GM23248 (cell line): ENCODE measurements at regions not wholly inside any gene's neighbourhood (a gene's known extent, or its start where the extent isn't known, plus 50 kb on each side); places are given as distances from the start of the nearest gene placed in this dataset.

Experiments
- DNase-seq: peaks from one replicate; pipeline ENCODE4 v3.0.0-alpha.2; 2015
- H2AFZ ChIP-seq: fragments of 200-600 bp; sonication (generic); 2 replicates; pipeline ENCODE4 v1.6.1; 2016; ENCODE audit warnings: antibody characterized with exemption
- H3F3A ChIP-seq: fragments of 200-600 bp; sonication (generic); 2 replicates; pipeline ENCODE4 v1.6.1; 2016; ENCODE audit warnings: mild to moderate bottlenecking, antibody characterized with exemption, mixed run types; ENCODE audit not compliant: insufficient read depth
- H3K27ac ChIP-seq: fragments of 200-600 bp; sonication (generic); 2 replicates; pipeline ENCODE4 v1.5.1; 2016; ENCODE audit warnings: mild to moderate bottlenecking
- H3K27me3 ChIP-seq: fragments of 200-600 bp; sonication (generic); replicated peaks from 2 replicates; pipeline ENCODE4 v1.6.1; 2016; ENCODE audit warnings: mild to moderate bottlenecking; ENCODE audit not compliant: insufficient read depth
- H3K36me3 ChIP-seq: fragments of 200-600 bp; sonication (generic); 2 replicates; pipeline ENCODE4 v1.6.1; 2016; ENCODE audit warnings: low read depth, mild to moderate bottlenecking
- H3K4me1 ChIP-seq: fragments of 200-600 bp; sonication (generic); 2 replicates; pipeline ENCODE4 v1.6.1; 2016; ENCODE audit warnings: mild to moderate bottlenecking; ENCODE audit not compliant: insufficient read depth
- H3K4me2 ChIP-seq: fragments of 200-600 bp; sonication (generic); one replicate; pipeline ENCODE4 v1.6.1; 2016; ENCODE audit warnings: mild to moderate bottlenecking; ENCODE audit not compliant: unreplicated experiment
- H3K4me3 ChIP-seq: fragments of 200-600 bp; sonication (generic); 2 replicates; pipeline ENCODE4 v1.5.1; 2016; ENCODE audit warnings: mild to moderate bottlenecking
- H3K79me2 ChIP-seq: fragments of 200-600 bp; sonication (generic); 2 replicates; pipeline ENCODE4 v1.6.1; 2016; ENCODE audit warnings: mild to moderate bottlenecking; ENCODE audit not compliant: insufficient read depth
- H3K9ac ChIP-seq: fragments of 200-600 bp; sonication (generic); 2 replicates; pipeline ENCODE4 v1.6.1; 2016; ENCODE audit warnings: mild to moderate bottlenecking
- H3K9me2 ChIP-seq: fragments of 200-600 bp; sonication (generic); 2 replicates; pipeline ENCODE4 v1.6.1; 2016; ENCODE audit warnings: mixed run types, mild to moderate bottlenecking, moderate library complexity; ENCODE audit not compliant: insufficient read depth
- H3K9me3 ChIP-seq: fragments of 200-600 bp; sonication (generic); one replicate; pipeline ENCODE4 v1.6.1; 2017; ENCODE audit warnings: low read depth
- H4K20me1 ChIP-seq: fragments of 200-600 bp; sonication (generic); 2 replicates; pipeline ENCODE4 v1.6.0; 2016; ENCODE audit not compliant: insufficient read depth
- EZH2 ChIP-seq: fragments of 200-600 bp; sonication (generic); IDR thresholded peaks from 2 replicates; pipeline ENCODE4 v1.6.1; 2018; ENCODE audit warnings: antibody characterized with exemption, mild to moderate bottlenecking; ENCODE audit not compliant: insufficient read depth, poor library complexity, severe bottlenecking
- EZH2phosphoT487 ChIP-seq: fragments of 200-600 bp; sonication (generic); IDR thresholded peaks from 2 replicates; pipeline ENCODE4 v1.6.1; 2018; ENCODE audit warnings: antibody characterized with exemption, moderate library complexity, mild to moderate bottlenecking, low read depth; ENCODE audit not compliant: insufficient read depth
- WGBS, 2 experiments: methylation state at CpG; one replicate each; pipeline ENCODE4 v1.1.6; 2015 to 2017; ENCODE audit warnings: low lambda C conversion rate in 2 of 2, low coverage in 1 of 2; ENCODE audit errors: missing lambda C conversion rate in 2 of 2; 5-methylcytosine and 5-hydroxymethylcytosine counted together
- in situ Hi-C: fragments of 300-500 bp; cut with MboI; formaldehyde crosslinking; loops from 2 replicates; pipeline ENCODE4 v1.15.0; 2020

GRCh38 chr10:31660300-31660699, 268.3 kb downstream of the ARHGAP12 start:
- no peaks in the 10 kb centered on the region for H3K9me3 ChIP-seq
- H2AFZ ChIP-seq, result no peak overlapping the region
- H3K9me2 ChIP-seq, result no peaks in the 10 kb centered on the region
- in situ Hi-C loops, result no loop called here
- DNase-seq, result no peak
- H3K4me1 ChIP-seq, result peaks cover 12% of the 10 kb centered on the region
- H3K27ac ChIP-seq, result no peak overlapping the region
- 54 to 56% methylated on average over 7 of the region's 7 CpGs for WGBS, 2 experiments
- no peaks in the 10 kb centered on the region for H4K20me1 ChIP-seq
- no peak overlapping the region for H3K4me3 ChIP-seq
- no peak for TF ChIP-seq EZH2
- no peak for TF ChIP-seq EZH2phosphoT487
- no peaks in the 10 kb centered on the region for H3F3A ChIP-seq
- H3K27me3 ChIP-seq, result no peaks in the 10 kb centered on the region
- no peaks in the 10 kb centered on the region for H3K36me3 ChIP-seq
- no peak overlapping the region for H3K4me2 ChIP-seq
- no peak overlapping the region for H3K9ac ChIP-seq
- H3K79me2 ChIP-seq, result no peaks in the 10 kb centered on the region

DNA sequence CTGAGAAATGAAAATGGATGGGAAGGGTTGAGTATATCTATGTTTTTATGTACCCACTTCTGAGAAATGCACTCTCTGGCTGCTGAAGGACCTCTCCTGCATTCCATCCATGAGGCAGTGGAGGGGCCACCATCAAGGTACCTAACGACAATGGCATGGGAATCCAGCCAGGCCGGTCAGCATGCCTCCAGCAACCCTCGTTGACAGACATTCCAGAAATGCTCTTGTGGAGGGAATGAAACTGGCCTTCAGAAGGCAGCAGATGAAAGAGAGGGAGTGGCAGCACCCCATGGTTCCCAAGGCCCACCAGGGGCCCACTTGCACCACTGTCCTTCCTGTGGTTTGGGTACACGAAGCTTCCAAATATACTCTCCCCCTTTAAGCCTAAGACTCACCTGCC, 269.0 kb downstream of the ARHGAP12 start:
- Histone ChIP-seq H3K36me3 (no peaks in the 10 kb centered on the region), H3K9ac (no peak overlapping the region), H3K4me2 (no peak overlapping the region), H3K9me3 (no peaks in the 10 kb centered on the region), H3K4me3 (no peak overlapping the region), H2AFZ (no peak overlapping the region), H3K27ac (no peak overlapping the region), H3K9me2 (no peaks in the 10 kb centered on the region), H3F3A (no peaks in the 10 kb centered on the region), H3K27me3 (no peaks in the 10 kb centered on the region), H3K79me2 (no peaks in the 10 kb centered on the region), H3K4me1 (peaks cover 12% of the 10 kb centered on the region), H4K20me1 (no peaks in the 10 kb centered on the region)
- no peak for DNase-seq
- 74 to 77% methylated on average over 4 of the region's 4 CpGs for WGBS, 2 experiments
- TF ChIP-seq EZH2 (no peak), EZH2phosphoT487 (no peak)
- in situ Hi-C loops, result no loop called here

DNA sequence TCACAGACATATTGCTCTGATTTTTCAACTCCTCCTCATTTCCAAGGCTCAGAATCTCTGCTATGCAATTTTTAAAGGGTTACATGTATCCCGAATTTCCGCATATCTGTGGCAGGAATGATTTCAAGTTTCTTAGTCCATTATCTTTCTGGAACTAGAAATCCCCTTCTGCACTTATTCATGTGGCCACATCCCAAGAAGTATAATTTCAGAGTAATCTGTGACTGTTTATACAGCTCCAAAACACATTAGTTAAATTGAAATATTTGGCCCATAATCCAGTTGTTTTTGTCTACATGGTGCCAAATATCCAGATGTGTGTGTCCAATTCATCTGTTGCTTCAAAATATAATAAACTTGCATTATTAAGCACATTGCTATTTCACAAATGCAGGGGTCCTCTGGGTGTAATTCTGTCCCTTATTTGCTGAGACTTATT, 271.2 kb downstream of the ARHGAP12 start:
- Histone ChIP-seq H3K4me2 (no peak overlapping the region), H3K9me3 (no peaks in the 10 kb centered on the region), H3K27me3 (no peaks in the 10 kb centered on the region), H3K79me2 (no peaks in the 10 kb centered on the region), H3K36me3 (no peaks in the 10 kb centered on the region), H3K9me2 (no peaks in the 10 kb centered on the region), H3K9ac (no peak overlapping the region), H3K4me1 (peaks cover 12% of the 10 kb centered on the region), H4K20me1 (no peaks in the 10 kb centered on the region), H2AFZ (peak overlapping the region; percentile 21), H3F3A (no peaks in the 10 kb centered on the region), H3K27ac (no peak overlapping the region), H3K4me3 (no peak overlapping the region)
- no peak for DNase-seq
- TF ChIP-seq EZH2phosphoT487 (no peak), EZH2 (no peak)
- 32 to 33% methylated on average over 2 of the region's 2 CpGs for WGBS, 2 experiments
- in situ Hi-C loops, result no loop called here

DNA sequence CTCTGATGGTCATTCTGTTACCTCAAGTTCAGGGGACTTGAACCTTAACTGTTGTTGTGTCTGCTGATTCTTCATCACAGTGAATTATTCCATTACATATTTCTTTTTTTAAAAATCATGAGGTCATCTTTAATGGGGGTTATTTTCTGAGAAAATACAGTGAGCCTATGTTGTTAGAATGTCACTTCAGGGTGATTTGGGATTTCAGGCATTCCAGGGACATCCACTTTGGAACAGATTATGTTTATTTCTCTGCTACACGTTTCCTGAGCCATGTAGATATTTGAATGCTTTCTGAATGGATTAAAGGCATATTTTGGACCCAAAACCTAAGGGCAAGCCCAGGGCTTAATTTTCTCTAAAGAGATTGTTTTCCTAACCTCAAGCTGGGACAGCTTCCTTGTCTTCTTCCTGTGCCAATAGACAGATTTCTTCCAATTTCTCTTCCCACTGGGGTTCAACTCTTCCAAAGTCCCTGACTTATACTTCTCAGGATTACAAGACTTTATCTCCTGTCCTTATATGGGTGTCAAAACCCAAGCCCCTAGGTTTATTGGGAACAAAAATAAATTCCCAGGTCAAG, 271.7 kb downstream of the ARHGAP12 start:
- peaks cover 12% of the 10 kb centered on the region for H3K4me1 ChIP-seq
- in situ Hi-C loops, result no loop called here
- WGBS, 2 experiments, result 15 to 17% methylated on average over 1 of the region's 1 CpG
- no peaks in the 10 kb centered on the region for H3K36me3 ChIP-seq
- H2AFZ ChIP-seq, result peak overlapping the region; percentile 21
- H3K4me2 ChIP-seq, result no peak overlapping the region
- H3K79me2 ChIP-seq, result no peaks in the 10 kb centered on the region
- no peak overlapping the region for H3K4me3 ChIP-seq
- no peak overlapping the region for H3K9ac ChIP-seq
- TF ChIP-seq EZH2phosphoT487 (no peak), EZH2 (no peak)
- H3K9me2 ChIP-seq, result no peaks in the 10 kb centered on the region
- H3F3A ChIP-seq, result no peaks in the 10 kb centered on the region
- H3K27me3 ChIP-seq, result no peaks in the 10 kb centered on the region
- H4K20me1 ChIP-seq, result no peaks in the 10 kb centered on the region
- H3K9me3 ChIP-seq, result no peaks in the 10 kb centered on the region
- no peak overlapping the region for H3K27ac ChIP-seq
- no peak for DNase-seq

GRCh38 chr10:31652038-31652437, 276.6 kb downstream of the ARHGAP12 start:
- H4K20me1 ChIP-seq, result no peaks in the 10 kb centered on the region
- H3K36me3 ChIP-seq, result no peaks in the 10 kb centered on the region
- no peak overlapping the region for H2AFZ ChIP-seq
- TF ChIP-seq EZH2, result no peak
- TF ChIP-seq EZH2phosphoT487, result no peak
- H3K4me1 ChIP-seq, result peaks cover 19% of the 10 kb centered on the region
- H3K4me3 ChIP-seq, result no peak overlapping the region
- H3K9me2 ChIP-seq, result no peaks in the 10 kb centered on the region
- no peak overlapping the region for H3K27ac ChIP-seq
- H3F3A ChIP-seq, result no peaks in the 10 kb centered on the region
- no peak overlapping the region for H3K9ac ChIP-seq
- H3K27me3 ChIP-seq, result no peaks in the 10 kb centered on the region
- WGBS, 2 experiments, result 98 to 100% methylated on average over 1 of the region's 1 CpG
- H3K9me3 ChIP-seq, result no peaks in the 10 kb centered on the region
- no peaks in the 10 kb centered on the region for H3K79me2 ChIP-seq
- in situ Hi-C loops, result no loop called here
- no peak overlapping the region for H3K4me2 ChIP-seq
- no peak for DNase-seq
